AG08396 (cell line): ENCODE measurements at regions not wholly inside any gene's neighbourhood (a gene's known extent, or its start where the extent isn't known, plus 50 kb on each side); places are given as distances from the start of the nearest gene placed in this dataset.

ENCODE experiments used
- DNase-seq: peaks from one replicate; pipeline ENCODE4 v3.0.0; 2012; ENCODE audit warnings: low spot score, mixed read lengths

DNA sequence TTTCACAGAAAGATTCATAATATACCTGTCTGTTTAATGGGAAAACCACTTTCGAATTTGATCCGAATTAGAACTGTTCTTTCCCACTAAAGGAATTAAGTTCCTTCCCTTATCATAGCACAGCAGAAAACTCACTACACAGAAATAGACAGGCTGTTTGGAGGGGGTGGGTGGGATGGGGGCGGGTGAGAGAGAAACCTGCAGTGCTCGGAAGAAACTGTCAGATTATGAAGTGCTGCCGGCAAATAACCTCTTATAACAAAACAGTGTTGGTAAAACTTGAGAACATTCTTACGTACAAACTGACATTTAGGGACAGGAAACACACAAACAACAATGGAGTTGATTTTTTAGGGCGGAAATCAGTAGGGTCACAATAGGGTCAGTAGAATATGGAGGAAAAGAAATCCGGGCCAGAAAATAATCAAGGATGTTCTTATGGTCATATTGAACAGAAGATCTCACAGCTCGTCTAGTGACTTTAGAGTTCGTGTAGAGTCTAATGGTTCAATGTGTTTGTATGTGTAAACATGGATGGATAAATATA, 756.0 kb upstream of the LRATD1 start:
- DNase-seq = no peak

DNA sequence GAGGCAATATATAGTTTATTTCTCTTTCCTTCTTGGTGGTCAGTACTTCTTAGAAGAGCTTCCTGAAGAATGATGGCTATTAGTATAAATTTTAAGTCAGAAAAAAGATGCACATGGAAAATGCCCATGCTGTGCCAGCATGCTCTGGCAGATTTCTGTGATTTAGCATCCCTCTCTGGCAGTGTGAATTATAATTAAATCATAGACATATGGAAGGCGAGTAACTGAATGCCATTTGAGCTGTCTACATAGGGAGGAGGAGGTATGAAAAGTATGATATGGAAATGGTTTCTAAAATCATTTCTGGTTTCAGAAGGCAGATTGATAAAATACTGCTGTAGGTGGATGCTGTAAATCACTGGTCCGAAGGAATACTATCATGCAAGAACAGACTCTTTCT, 754.9 kb upstream of the LRATD1 start:
- DNase-seq = no peak

DNA sequence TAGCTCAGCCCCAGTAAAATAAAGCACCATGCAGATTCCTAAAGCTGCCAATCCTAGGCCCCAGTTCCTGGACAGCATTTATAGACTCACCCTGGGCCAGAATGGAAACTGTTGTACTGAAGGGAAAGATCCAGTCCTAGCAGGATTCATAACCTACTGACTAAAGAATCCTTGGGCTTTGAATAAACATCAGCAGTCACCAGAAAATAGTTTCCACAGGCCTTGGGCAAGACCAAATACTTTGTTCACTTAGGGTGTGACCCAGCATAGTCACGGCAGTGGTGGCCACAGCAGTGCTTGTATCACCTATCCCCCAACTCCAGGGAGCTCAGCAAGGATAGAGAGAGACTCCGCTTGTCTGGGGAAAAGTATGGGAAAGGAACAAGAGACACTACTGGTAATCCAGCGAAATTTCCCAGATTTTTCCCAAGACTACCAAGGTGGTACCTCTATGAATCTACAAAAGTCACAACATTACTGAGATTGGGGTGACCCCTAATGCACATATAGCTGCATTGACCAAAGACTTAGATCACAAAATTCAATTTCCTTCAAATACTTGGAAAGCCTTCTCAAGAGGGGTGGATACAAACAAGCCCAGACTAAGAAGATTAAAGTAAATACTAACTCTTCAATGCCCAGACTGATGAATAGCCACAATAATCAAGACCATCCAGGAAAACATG, 748.1 kb upstream of the LRATD1 start:
- no peak for DNase-seq

DNA sequence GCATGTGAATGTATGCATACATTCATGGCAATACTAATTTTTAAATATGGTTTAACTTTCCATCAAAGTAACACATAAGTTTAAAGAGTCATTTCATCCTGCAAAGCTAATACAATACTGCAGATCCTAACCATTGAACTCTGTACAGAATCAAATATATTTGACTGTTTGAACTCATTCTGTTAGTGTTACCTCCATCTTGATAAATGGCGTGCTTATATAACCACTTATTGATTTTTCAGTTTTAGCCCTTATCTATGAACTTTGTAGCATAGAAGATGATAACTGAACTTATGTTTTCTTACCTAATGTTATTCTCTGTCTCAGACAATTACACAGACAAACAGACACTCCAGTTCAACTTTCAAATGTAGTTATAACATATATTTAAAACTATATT, 731.0 kb upstream of the LRATD1 start:
- DNase-seq = no peak

DNA sequence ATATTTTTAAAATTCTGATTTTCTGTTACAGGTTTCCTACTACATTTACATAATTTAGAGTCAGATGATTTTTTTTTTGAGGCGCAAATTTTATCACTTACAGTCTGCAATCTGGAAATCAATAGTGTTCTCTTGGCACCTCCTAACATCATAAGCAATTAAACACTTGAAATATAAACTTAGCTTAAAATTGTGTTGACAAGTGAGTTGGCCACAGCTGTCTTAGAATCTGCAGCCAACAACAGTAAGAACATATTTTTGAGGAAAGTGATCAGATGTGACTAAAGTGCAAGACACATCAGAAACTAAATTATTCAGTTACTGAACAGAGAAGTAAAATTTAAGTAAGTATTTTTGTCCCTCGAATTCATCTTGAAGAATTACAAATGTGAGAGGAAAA, 726.7 kb upstream of the LRATD1 start:
- DNase-seq = no peak

DNA sequence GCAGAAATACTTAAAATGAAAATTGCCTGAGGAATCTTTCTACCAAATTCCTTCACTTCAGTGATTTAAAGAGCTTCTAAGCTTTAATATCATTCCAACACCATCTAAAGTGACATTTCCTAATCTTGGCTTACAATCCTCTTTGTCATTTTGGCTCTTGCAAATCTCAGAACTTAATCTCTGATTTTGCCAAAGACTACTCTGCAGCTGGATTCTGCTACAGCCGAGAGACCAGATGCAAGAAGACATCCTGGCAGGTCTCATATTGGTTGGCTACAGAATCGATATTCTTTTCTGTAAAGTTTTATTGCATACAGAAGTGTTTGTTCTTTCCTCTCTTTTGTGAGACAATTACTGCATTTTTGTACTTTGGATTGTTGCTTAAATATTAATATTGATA, 716.5 kb upstream of the LRATD1 start:
- DNase-seq = no peak

DNA sequence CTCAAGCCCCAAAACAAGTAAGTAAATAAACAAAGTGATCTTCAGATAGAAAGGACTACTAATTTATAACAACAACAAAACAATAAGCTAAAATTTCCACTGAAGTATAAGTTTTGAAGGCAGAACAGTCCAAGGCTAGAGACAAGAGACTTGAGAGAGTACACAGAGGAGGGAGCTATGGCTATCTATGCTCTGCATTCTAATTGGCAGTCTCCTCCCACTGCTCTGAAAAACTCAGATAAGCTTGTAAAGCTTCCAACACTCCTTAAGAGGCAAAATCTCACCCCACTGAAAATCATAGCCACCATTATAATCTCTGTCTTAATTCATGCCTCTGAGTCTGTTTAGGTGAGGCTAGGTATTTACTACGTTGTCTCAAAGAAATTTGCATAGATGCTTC, 714.6 kb upstream of the LRATD1 start:
- DNase-seq = no peak

DNA sequence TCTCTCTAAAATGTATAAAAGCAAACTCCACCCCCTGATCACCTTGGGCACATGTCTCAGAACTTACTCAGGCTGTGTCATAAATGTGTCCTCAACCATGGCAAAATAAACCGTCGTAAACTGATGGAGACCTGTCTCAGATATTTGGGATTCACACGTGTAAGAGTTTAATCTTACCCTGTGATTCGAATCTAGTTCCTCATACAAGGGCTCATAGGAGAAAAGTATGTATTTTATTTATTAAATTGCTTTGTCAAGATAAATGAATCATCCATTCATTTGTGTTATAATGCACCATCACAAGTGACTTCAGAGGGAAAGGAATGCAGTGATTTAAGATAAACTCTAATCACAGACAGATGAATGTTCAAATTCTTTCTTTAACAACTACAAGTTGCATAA, 712.5 kb upstream of the LRATD1 start:
- no peak for DNase-seq

DNA sequence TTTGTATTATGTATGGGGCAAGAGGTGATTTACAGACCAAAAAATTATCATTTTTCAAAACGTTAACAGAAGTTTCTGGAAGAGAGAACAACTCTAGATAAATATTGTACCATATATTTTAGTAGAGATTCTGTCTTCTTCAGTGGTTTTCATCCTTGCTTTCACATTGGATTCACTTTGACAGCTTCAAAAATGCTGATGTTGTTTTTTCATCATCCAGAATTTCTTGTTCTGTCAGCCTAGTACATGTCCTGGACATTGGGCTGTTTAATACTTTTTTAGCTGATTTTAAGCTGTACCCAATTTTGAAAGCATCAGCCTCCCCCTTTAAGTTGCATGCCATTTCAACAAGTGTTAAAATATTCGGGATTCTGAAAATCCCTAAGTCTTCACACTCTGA, 711.3 kb upstream of the LRATD1 start:
- no peak for DNase-seq

DNA sequence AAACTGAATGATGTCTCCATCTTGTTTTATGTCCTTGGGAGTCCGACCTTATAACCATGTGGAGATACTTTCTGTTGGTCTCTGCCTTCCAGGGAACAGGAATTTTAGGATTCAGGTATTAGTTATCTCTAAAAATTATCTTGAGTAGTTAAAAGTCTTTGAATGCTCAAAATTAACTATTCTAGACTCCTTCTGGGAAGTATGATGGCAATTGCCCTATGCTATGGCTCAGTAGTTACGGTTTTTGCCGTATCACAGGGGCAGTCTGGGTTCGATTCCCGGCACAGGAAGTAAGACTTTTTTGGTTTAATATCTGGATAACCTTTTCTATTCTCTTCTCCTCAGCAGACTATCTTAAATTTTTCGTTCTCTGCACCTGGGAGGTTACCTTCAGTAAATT, 708.7 kb upstream of the LRATD1 start:
- no peak for DNase-seq

DNA sequence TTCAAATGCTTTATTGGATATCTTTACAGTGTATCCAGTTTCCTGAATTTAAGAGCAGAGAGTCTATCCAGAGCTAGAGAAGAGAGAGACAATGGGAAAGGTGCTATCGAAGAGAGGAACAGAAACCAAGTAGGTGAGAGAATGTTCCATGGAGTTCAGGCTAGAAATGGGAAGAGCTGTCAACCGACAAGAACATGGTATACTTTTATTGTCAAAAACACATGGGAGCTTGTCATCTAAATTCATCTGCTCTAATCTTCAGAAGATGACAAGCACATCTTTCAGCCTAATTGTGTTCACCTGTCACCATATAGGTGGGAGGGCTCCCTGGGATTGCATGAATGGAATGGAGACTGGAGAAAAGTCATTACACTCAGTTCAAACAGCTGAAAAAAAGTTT, 690.4 kb upstream of the LRATD1 start:
- DNase-seq = no peak

DNA sequence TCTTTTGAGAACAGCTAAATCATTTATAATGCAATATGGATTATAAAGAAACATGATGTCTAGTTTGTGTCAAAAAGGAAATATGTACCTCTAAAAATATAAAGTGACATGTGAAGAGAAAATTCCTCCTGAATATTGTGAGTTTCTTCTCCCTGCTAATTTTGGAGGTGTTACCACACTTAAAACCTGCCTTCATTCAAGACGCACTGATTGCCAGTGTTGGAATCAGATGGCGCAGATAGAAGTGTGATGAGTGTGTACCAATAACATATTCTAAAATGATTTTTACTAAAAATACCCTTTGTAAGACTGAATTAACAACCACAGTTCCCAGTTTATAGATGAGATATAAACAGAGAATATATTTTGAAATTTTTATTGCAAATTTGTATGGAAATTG, 681.8 kb upstream of the LRATD1 start:
- no peak for DNase-seq

DNA sequence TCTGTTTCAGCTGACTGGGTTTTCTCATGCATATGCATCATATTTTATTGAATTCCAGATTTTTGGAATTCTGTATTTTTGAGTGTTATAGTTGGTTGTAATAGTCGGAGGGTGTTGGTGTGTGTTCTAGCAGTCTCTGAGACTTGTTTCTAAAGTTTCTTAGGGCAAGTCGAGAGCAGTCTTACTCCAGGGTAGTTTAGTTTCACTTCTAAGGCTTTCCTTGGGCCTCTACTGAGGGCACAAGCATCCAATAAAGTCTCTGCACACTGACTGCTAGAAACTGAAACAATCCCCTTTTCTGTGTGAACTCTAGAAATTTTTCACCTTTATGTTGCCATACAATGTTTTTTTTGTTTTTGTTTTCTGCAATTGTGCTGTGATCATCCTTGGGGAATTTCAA, 663.7 kb upstream of the LRATD1 start:
- DNase-seq = no peak

DNA sequence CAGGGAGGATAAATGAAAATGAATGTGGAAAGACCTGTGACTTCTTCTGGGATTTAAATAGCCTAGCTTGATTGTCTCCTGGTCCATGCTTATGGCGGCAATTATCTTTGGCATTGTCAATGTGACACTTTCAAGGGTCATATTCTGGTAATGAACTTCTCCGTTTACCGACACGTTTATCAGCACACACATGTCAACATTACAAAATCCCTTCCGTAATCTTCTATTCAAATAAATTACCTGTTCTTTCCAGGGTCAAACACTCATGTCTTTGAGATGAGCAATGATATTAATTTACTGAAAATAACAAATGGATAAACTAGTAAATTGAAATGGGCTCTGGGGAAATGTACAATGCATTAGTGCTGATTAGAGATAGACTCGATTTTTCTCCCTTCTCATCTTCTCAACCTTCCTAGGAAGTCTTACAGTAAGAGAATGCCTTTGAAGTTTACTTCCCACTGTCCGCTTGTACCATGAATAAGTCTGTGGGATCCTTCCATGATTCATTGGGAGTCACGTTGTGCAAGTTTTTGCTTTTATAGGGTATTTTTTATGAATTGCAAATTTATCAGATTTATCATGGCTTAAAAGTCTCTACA, 646.3 kb upstream of the LRATD1 start:
- no peak for DNase-seq

DNA sequence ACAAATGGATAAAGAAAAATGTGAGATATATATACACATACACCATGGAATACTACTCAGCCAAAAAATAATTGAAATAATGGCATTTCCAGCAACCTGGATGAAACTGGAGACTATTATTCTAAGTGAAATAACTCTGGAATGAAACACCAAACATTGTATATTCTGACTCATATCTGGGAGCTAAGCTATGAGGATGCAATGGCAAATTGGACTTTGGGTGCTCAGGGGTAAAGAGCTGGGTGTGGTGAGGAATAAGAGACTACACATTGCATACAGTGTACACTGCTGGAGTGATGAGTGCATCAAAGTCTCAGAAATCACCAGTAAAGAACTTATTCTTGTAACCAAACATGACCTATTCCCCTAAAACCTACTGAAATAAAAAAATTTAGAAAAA, 636.0 kb upstream of the LRATD1 start:
- no peak for DNase-seq

DNA sequence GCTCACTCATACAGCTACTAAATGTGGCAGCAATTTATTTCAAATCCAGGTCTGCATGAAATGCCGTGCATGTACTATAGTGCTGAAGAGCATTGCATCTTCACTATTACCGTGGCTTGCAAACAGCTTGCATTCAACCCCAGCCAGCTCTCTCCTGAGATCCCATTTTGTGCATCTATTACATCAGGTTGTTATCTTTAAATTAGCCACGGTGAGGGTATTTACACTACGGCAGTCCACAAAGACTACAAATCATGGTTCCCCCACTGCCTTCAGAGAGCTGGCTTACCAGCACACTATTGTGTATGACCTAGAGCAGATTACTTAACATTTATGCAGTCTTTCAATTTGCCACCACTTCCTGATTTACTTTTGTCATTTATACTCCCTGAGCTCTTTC, 621.3 kb upstream of the LRATD1 start:
- no peak for DNase-seq

DNA sequence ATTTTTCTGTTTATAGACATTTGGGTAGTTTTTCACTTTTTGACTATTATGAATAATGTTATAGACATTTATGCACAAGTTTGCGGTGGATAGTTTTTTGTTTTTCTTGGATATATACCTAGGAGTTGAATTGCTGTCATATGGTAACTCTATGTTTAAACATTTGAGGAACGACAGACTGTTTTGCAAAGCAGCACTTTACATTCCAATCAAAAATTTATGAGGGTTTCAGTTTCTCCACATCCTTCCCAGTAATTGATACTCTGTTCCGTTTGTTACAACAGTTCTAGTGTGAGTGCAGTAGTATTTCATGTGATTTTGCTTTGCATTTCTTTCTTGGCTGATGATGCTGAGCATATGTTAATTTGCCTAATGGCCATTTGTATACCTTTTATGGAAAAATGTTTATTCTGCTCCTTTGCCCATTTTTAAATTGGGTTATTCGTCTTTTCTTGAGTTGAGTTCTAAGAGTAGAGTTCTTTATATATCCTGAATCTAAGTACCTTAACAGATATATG, 617.3 kb upstream of the LRATD1 start:
- no peak for DNase-seq

DNA sequence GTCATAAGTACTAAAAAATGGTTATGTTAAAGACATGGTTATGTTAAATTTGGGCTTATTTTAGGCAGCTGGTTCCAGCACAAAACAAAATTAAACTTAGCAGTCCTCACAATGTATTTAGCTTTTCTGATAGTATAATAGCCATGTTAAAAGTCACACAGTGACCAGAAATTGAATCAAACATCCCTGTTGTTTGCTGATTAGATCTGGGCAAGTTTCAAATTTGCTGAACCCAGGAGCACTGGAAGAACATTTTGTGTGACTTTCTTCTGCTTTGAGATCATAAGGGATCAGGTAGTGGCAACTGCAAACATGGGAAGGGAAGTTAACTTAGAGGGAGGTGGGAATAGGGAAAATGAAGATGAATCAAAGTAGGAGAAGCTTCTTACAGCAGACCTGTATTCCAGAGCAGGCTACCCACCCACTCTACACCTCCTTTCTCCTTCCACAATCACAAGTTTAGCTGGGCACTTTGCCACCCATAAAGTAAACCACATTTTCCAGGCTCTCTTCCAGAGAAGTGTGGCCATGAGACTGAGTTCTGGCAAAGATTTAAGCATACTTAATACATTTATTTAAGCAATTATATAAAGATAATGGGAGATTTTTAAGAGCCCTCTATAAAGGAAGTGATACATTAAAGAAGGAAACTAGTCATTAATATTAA, 616.1 kb upstream of the LRATD1 start:
- DNase-seq = no peak

DNA sequence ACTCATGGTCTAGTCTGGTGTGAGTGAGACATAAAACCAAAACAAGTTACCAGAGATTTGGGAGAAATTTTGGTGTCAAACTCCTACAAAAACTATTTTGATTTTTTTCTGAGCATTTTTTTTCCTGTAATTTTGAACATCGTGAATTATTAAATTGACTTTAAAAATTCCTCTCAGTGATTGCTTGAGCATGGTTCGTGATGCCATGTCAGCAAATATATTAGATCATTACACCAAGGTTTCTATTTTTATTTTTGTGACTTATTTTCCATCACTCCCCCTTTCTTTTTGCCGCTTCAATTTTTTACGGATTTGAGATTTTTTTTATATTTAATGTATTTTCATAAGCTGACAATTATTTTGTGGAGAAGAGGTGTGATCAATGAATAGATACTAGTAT, 613.9 kb upstream of the LRATD1 start:
- no peak for DNase-seq

DNA sequence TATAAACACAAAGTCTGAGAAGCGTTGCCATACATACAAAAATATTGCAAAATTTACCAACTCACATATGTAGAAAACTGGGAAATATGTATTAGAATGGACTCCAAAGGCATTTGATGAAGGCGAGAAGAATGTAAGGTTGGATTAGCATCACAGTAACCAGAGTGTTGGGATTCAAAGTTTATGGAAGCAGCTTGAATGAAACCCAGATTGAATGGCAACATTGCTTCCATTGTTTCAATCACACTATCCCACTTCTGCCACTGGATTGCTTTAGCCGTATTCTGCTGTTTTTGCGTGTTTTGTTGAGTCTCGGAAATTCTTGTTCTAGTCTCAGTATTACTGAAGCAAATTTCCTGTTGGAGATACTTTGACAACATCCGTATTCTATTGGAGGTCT, 609.0 kb upstream of the LRATD1 start:
- DNase-seq = no peak

DNA sequence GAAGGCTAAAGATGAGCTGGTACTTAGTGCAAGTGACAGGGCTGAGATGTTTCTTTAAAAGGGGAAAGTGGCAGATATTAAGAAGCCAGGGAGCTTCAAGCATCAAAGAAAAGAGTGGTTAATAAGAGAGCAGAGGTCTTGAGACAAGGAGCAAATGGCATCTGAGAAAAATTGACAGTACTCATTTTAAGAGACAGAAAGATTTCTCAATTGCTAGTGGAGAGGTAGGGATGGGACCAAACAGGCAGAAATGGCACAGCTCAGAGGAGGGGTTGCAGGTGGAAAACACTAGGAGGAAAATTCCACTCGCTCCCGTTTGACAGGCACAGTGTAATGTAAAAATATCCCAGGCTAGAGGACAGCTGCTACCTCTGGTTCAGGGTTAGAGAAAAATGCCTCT, 593.4 kb upstream of the LRATD1 start:
- no peak for DNase-seq

DNA sequence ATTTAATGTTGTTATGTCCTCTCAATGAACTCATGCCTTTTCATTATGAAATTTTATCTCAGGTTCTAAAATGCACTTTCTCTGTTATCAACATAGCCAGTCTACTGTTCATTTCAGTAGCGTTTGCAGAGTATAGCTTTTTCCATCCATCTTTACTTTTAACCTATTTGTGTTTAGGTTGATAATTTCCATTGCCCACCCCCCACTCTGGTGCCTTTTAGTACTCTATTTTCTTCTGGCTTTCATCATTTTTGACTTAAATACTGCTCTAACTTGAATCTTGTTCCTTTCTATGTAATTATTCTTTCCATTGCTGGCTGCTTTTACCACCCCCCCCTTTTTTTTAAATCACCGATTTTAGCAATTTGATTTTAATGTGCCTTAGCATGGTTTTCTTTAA, 585.0 kb upstream of the LRATD1 start:
- no peak for DNase-seq

DNA sequence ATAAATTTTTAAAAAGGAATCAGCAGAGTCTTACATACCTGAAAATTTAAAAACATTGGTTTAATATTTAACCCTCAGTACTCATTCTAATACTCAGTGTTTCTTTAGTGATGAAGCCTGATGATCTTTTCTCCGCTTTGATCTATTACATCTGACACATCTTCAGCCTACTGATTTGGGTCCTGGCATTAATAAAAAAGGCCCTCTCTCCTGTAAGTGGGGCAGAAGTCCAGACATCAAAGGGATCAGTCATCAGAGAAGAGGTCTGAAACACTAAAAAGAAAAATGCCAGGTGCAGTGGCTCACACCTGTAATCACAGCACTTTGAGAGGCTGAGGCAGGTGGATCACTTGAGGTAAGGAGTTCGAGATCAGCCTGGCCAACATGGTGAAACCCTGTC, 581.1 kb upstream of the LRATD1 start:
- DNase-seq = no peak
